Small intestine (tissue), 7 donors: ENCODE measurements at regions not wholly inside any gene's neighbourhood (a gene's known extent, or its start where the extent isn't known, plus 50 kb on each side); places are given as distances from the start of the nearest gene placed in this dataset.

Experiments used
- DNase-seq, 2 donors: peaks; one replicate each; pipeline versions ENCODE4 v3.0.0 to v3.0.0-alpha.2; 2013
- FAIRE-seq: peaks from 2 replicates; lab custom pipeline; 2012; peaks lifted over from hg19 to GRCh38; lab: Jason Lieb, UNC
- H3K27ac ChIP-seq, 3 donors: one replicate each; pipeline ENCODE4 v1.5.1; 2013; ENCODE audit warnings: low read length in 2 of 3, mild to moderate bottlenecking in 2 of 3, control low read depth in 1 of 3, inconsistent platforms in 1 of 3, low read depth in 1 of 3, moderate library complexity in 1 of 3
- H3K27me3 ChIP-seq, 3 donors: one replicate each; pipeline ENCODE4 v1.6.1; 2013; ENCODE audit warnings: low read length in 3 of 3, inconsistent platforms in 1 of 3; ENCODE audit not compliant: control insufficient read depth in 3 of 3, insufficient read depth in 3 of 3
- H3K36me3 ChIP-seq, 3 donors: one replicate each; pipeline ENCODE4 v1.6.1; 2013; ENCODE audit warnings: low read length in 3 of 3, inconsistent platforms in 1 of 3, low read depth in 1 of 3, mild to moderate bottlenecking in 1 of 3, moderate library complexity in 1 of 3; ENCODE audit not compliant: control insufficient read depth in 3 of 3, insufficient read depth in 2 of 3
- H3K4me1 ChIP-seq, 3 donors: one replicate each; pipeline ENCODE4 v1.6.1; 2013; ENCODE audit warnings: low read length in 2 of 3, inconsistent platforms in 1 of 3, low read depth in 1 of 3, mild to moderate bottlenecking in 1 of 3, moderate library complexity in 1 of 3; ENCODE audit not compliant: control insufficient read depth in 3 of 3, insufficient read depth in 2 of 3
- H3K4me3 ChIP-seq, 3 donors: one replicate each; pipeline ENCODE4 v1.5.1; 2013; ENCODE audit warnings: low read length in 3 of 3, control low read depth in 1 of 3, inconsistent platforms in 1 of 3, low read depth in 1 of 3, mild to moderate bottlenecking in 1 of 3, moderate library complexity in 1 of 3
- H3K9me3 ChIP-seq, 2 donors: one replicate each; pipeline ENCODE4 v1.6.1; 2013; ENCODE audit warnings: low read depth in 1 of 2, low read length in 1 of 2; ENCODE audit not compliant: control insufficient read depth in 2 of 2, insufficient read depth in 1 of 2
- WGBS, 3 donors: extraction: QIAGEN DNeasy Blood & Tissue Kit; methylation state at CpG; one replicate each; pipeline ENCODE4 v1.1.7; 2013; 5-methylcytosine and 5-hydroxymethylcytosine counted together
- donor health status: healthy with polysubstance abuse.
- donor health status: control.
- donor health status: control.
- donor health status: Bipolar disorder and iron deficiency.
- donor health status: healthy.

DNA sequence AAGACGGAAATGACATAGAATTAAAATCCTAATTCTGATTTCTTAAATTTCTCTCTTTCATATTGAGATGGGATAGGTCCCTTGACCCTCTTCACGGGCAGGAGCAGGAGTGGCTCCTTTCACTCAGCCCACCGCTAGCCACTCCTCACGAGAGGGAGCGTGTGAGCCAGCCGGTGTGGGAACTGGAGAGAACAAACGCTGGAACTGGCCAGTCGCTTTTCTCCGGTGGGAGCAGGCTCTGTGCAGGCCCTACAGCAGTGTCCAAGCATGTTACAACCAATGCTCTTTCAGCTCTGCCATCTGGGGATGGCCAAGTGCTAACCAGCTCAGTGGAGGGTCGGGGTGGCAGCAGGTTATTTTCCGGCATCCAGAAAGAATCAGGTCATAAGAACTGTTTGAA, 815.5 kb upstream of the ADGRL4 start:
- no peak for FAIRE-seq
- WGBS, 3 donors = 91 to 93% (median 91%) methylated on average over 11 of the region's 11 CpGs

DNA sequence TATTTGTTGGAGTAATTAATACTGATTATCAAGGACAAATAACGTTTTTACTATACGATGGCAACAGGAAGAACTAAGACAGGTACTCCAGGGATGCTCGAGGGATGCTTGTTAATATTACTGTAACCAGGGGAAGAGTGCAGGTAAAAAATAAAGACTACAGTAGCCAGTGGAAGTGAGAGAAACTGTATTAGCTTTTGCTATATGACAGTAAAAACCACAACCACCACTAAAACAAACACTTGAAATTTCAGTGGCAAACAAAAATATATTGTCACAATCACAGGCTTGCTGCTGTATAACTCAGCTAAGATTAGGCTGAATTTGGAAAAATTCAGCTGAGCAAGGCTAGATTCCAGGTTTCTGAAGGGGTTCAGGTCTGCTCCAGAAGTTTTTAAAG, 812.6 kb upstream of the ADGRL4 start:
- Histone ChIP-seq H3K27ac (no peak overlapping the region), H3K9me3 (no peaks in the 10 kb centered on the region), H3K36me3 (no peaks in the 10 kb centered on the region), H3K4me3 (no peak overlapping the region), H3K4me1 (no peaks in the 10 kb centered on the region), H3K27me3 (no peaks in the 10 kb centered on the region)
- 69 to 83% (median 80%) methylated on average over 3 of the region's 3 CpGs for WGBS, 3 donors
- no peak for FAIRE-seq
- no peak for DNase-seq

More for the DNA sequence above, 815.5 kb upstream of the ADGRL4 start:
- H3K4me3 ChIP-seq = no peak overlapping the region
- no peak for DNase-seq
- no peaks in the 10 kb centered on the region for H3K4me1 ChIP-seq
- no peak overlapping the region for H3K27ac ChIP-seq
- H3K9me3 ChIP-seq = no peaks in the 10 kb centered on the region
- no peaks in the 10 kb centered on the region for H3K27me3 ChIP-seq
- no peaks in the 10 kb centered on the region for H3K36me3 ChIP-seq

DNA sequence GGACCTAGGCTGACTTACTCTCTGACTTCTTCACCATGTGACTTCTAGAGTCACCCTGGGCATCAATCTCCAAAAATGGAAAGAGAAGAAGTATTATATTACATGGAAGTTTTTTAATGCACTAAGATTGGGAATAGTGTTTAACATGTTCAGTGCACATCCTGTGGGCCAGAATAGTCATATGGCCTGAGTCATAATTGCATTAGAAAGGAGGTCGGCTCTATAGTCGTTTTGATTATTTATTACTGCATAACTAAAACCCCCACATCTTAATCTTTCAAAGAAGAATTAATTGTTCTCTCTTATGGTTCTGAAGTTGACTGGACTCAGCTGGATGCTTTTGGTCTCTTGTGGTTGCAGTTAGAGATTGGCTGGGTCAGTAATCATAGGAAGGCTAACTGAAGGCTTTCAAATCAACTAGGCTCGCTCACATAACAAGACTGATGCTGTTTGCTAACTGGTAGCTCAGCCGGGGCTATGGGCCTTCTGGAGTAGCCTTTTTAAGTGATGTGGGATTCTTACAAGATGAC, 810.6 kb upstream of the ADGRL4 start:
- Histone ChIP-seq H3K4me1 (no peaks in the 10 kb centered on the region), H3K9me3 (no peaks in the 10 kb centered on the region), H3K36me3 (no peaks in the 10 kb centered on the region), H3K27ac (no peak overlapping the region), H3K4me3 (no peak overlapping the region), H3K27me3 (no peaks in the 10 kb centered on the region)
- FAIRE-seq (no peak), DNase-seq (no peak)
- 58 to 69% (median 63%) methylated on average over 4 of the region's 4 CpGs for WGBS, 3 donors

DNA sequence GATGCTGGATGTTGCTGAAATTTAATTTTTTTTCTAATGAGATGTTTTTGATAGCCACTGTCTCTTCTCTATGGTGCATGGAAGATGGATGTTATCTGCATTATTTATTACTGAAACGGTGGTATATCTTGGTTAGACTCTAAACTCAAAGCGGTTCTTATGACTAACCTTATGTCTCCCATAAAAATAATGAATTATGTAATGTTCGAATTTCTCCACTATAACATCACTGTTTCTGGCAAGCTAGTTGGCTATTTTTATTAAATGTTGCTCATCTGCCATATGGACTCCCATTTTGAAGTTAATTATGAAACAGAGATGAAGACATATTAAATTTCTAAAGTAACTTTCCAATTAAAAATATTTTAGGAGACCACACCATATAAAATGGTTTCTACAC, 808.6 kb upstream of the ADGRL4 start:
- DNase-seq = no peak
- no peak for FAIRE-seq
- Histone ChIP-seq H3K4me1 (no peaks in the 10 kb centered on the region), H3K27ac (no peak overlapping the region), H3K4me3 (no peak overlapping the region), H3K36me3 (no peaks in the 10 kb centered on the region), H3K9me3 (no peaks in the 10 kb centered on the region), H3K27me3 (no peaks in the 10 kb centered on the region)
- WGBS, 3 donors = 67 to 71% (median 70%) methylated on average over 3 of the region's 3 CpGs

DNA sequence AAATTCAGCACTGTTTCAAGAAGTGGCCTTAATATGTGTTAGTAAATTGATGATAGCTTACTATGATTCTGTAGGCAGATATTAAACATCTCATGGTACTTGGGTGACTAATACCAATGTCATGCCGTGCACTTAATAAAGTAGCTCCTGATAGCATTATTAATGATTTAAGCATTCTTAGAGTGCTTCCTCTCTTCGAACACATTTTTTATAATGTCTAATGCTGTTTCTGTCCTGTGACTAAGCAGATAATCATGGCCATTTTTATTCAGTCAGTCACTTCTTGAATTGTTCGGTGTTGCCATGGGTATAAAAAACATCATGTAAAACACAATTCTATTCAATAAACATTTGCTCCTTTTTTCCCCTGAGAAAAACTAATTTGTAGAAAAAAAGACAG, 804.6 kb upstream of the ADGRL4 start:
- Histone ChIP-seq H3K4me1 (no peaks in the 10 kb centered on the region), H3K27ac (no peak overlapping the region), H3K36me3 (no peaks in the 10 kb centered on the region), H3K27me3 (no peaks in the 10 kb centered on the region), H3K4me3 (no peak overlapping the region), H3K9me3 (peaks cover 0 to 4% of the 10 kb centered on the region in 2 donors)
- DNase-seq (no peak), FAIRE-seq (no peak)
- WGBS, 3 donors = 60 to 74% (median 60%) methylated on average over 3 of the region's 3 CpGs

DNA sequence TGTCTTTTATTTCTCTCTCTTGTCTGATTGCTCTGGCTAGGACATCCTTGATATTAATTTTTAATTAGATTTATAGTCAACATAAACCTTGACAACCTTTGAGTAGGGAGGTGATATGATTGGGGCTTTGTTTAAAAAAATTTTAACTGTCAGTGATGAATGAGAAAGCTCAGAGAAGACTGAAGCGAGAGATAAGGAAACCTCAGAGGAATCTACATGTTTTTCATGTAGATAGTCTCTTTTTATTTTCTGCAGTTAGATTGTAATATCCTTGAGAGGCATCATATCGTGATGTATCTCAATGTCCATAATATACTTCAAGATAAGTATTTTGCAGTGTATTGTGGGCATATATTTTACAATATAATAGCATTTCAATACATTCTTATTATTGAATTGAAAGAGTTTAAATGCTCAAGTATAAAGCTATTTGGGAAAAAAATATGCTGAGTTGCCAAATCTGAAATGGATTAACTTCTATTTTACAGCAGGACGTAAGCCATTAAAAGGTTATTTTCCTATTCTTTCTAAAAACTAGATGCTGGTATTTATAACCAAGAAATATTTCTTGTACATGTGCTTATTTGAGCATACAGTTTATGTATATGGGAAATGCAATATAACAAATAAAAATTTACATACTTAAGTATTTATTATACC, 802.4 kb upstream of the ADGRL4 start:
- no peaks in the 10 kb centered on the region for H3K36me3 ChIP-seq
- H3K4me3 ChIP-seq = no peak overlapping the region
- WGBS, 3 donors = 68 to 86% (median 70%) methylated on average over 3 of the region's 3 CpGs
- H3K9me3 ChIP-seq = peaks cover 0 to 4% of the 10 kb centered on the region in 2 donors
- DNase-seq (no peak), FAIRE-seq (no peak)
- H3K27ac ChIP-seq = no peak overlapping the region
- H3K4me1 ChIP-seq = no peaks in the 10 kb centered on the region
- no peaks in the 10 kb centered on the region for H3K27me3 ChIP-seq

DNA sequence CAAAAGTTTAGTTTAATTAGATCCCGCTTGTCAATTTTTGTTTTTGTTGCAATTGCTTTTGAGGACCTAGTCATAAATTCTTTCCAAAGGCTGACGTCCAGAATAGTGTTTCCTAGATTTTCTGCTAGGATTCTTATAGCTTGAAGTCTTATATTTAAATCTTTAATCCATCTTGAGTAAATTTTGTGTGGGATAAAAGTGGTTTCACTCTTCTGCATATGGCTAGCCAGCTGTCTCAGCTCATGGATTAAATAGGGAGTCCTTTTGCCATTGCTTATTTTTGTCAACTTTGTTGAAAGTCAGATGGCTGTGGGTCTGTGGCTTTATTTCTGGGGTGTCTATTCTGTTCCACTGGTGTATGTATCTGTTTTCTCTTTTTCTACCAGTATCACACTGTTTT, 801.3 kb upstream of the ADGRL4 start:
- Histone ChIP-seq H3K27ac (no peak overlapping the region), H3K27me3 (no peaks in the 10 kb centered on the region), H3K9me3 (peaks cover 0 to 4% of the 10 kb centered on the region in 2 donors), H3K4me1 (no peaks in the 10 kb centered on the region), H3K4me3 (no peak overlapping the region), H3K36me3 (no peaks in the 10 kb centered on the region)
- 65 to 69% (median 68%) methylated on average over 2 of the region's 2 CpGs for WGBS, 3 donors
- DNase-seq = no peak
- no peak for FAIRE-seq

DNA sequence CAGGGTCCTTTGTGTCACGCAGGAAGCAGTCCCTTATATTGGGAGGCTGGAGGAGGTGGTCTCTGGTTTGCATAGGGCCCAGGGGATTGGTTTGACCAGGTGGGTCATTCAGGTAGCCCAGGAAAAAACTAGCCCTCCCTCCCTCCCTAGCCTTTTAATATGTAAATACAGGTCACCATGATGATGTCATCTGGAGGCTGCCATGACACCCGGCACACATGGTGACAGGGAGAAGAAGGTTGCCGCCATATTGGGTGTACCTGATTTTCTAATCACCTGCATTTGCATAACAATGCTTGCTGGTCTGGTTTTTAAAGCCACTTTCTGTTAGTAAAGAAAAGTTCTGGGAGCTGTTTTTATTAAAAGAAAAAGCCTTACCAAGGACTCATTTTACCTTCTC, 791.0 kb upstream of the ADGRL4 start:
- H3K27ac ChIP-seq = no peak overlapping the region
- 96 to 98% (median 97%) methylated on average over 3 of the region's 3 CpGs for WGBS, 3 donors
- H3K9me3 ChIP-seq = peaks cover 0 to 6% of the 10 kb centered on the region in 2 donors
- FAIRE-seq (no peak), DNase-seq (no peak)
- no peak overlapping the region for H3K4me3 ChIP-seq
- no peaks in the 10 kb centered on the region for H3K27me3 ChIP-seq
- H3K36me3 ChIP-seq = no peaks in the 10 kb centered on the region
- no peaks in the 10 kb centered on the region for H3K4me1 ChIP-seq

DNA sequence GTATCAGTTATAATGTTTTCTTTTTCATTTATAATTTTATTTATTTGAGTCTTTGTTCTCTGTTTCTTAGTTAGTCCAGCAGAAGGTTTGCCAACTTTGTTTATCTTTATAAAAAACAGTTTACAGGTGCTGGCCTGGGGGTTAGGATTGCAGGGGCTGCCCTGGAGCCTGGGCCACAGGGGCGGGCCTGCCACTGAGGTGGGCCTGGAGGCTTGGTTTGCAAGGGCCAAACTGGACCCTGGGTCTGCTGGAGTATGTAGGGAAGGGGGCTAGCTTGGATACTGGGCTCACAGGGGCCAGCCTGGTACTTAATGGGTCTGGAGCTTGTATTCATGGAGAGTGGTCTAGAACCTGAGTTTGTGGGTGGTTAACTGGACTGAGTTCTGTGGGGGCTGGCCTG, 789.9 kb upstream of the ADGRL4 start:
- no peaks in the 10 kb centered on the region for H3K36me3 ChIP-seq
- no peaks in the 10 kb centered on the region for H3K27me3 ChIP-seq
- no peak overlapping the region for H3K4me3 ChIP-seq
- 31 to 44% (median 33%) methylated on average over 1 of the region's 1 CpG for WGBS, 3 donors
- FAIRE-seq = no peak
- no peak overlapping the region for H3K27ac ChIP-seq
- no peak for DNase-seq
- no peaks in the 10 kb centered on the region for H3K4me1 ChIP-seq
- peaks cover 0 to 6% of the 10 kb centered on the region in 2 donors for H3K9me3 ChIP-seq
